Endothelial cell of umbilical vein (primary cell): ENCODE measurements at regions not wholly inside any gene's neighbourhood (a gene's known extent, or its start where the extent isn't known, plus 50 kb on each side); places are given as distances from the start of the nearest gene placed in this dataset.

ENCODE experiments used
- BruUV-seq: library from RNA; stranded (reverse); fragments of 400-500 nt; replicated peaks from 2 replicates; lab custom pipeline; 2021; lab: Mats Ljungman, UMichigan
- CTCF ChIA-PET: fragments of 300-600, 350-600 bp; sonication (Branson Sonifier 250); formaldehyde crosslinking; loops from one replicate; lab custom pipeline; 2021; ENCODE audit warnings: antibody characterized with exemption, inconsistent platforms; lab: Charles Lee
- POLR2A ChIA-PET: fragments of 300-600, 350-600 bp; sonication (Branson Sonifier 250); formaldehyde crosslinking; loops from one replicate; lab custom pipeline; 2021; ENCODE audit warnings: antibody characterized with exemption, inconsistent platforms; lab: Charles Lee
- DNase-seq: peaks from one replicate; pipeline ENCODE4 v3.0.0-alpha.2; 2011; ENCODE audit warnings: low read depth, low spot score
- FAIRE-seq: peaks from 2 replicates; lab custom pipeline; 2011; peaks lifted over from hg19 to GRCh38; lab: Jason Lieb, UNC
- H2AFZ ChIP-seq: 2 replicates; pipeline ENCODE4 v1.6.0; 2012; ENCODE audit warnings: low read depth, low read length, control low read depth, inconsistent platforms
- H3K27ac ChIP-seq: 2 replicates; pipeline ENCODE4 v1.5.1; 2011; ENCODE audit warnings: low read depth, mild to moderate bottlenecking, control low read depth, low read length, moderate library complexity; ENCODE audit not compliant: insufficient read depth
- H3K27me3 ChIP-seq, 2 experiments: 2 replicates each; pipeline versions ENCODE4 v1.6.0 to v1.6.1; 2011; ENCODE audit warnings: low read length in 2 of 2, mixed read lengths in 1 of 2; ENCODE audit not compliant: control insufficient read depth in 2 of 2, insufficient read depth in 2 of 2
- H3K36me3 ChIP-seq, 2 experiments: 2 replicates in 1 of 2; 3 replicates in 1 of 2; pipeline ENCODE4 v1.5.1; 2011; ENCODE audit warnings: low read length in 2 of 2, mild to moderate bottlenecking in 1 of 2, moderate library complexity in 1 of 2; ENCODE audit not compliant: control insufficient read depth in 2 of 2, insufficient read depth in 2 of 2; ENCODE audit errors: extremely low read depth in 1 of 2
- H3K4me1 ChIP-seq: 3 replicates; pipeline ENCODE4 v1.5.1; 2011; ENCODE audit warnings: mild to moderate bottlenecking, low read length; ENCODE audit not compliant: control insufficient read depth, insufficient read depth; ENCODE audit errors: extremely low read depth
- H3K4me2 ChIP-seq: 2 replicates; pipeline ENCODE4 v1.6.1; 2011; ENCODE audit warnings: low read length, control low read depth, mixed read lengths; ENCODE audit not compliant: insufficient read depth
- H3K4me3 ChIP-seq, 3 experiments: fragments of 200-600 bp in 1 of 3; sonication (generic), shearing (Covaris generic) in 1 of 3; replicated peaks in 1 of 3; 2 replicates each; pipeline ENCODE4 v1.5.1; 2011 to 2016; ENCODE audit warnings: control low read depth in 3 of 3, low read length in 3 of 3, mild to moderate bottlenecking in 2 of 3, inconsistent platforms in 1 of 3, low read depth in 1 of 3, moderate library complexity in 1 of 3; ENCODE audit not compliant: insufficient read depth in 1 of 3
- H3K79me2 ChIP-seq: 2 replicates; pipeline ENCODE4 v1.6.0; 2012; ENCODE audit warnings: low read length, inconsistent platforms; ENCODE audit not compliant: control insufficient read depth, insufficient read depth
- H3K9ac ChIP-seq: replicated peaks from 2 replicates; pipeline ENCODE3; 2011; ENCODE audit warnings: low read length, control low read depth; ENCODE audit not compliant: insufficient read depth; ENCODE audit errors: extremely low read depth
- H3K9me1 ChIP-seq: replicated peaks from 3 replicates; pipeline ENCODE4 v1.6.0; 2011; ENCODE audit warnings: mild to moderate bottlenecking, low read length; ENCODE audit not compliant: control insufficient read depth, insufficient read depth; ENCODE audit errors: extremely low read depth
- H3K9me3 ChIP-seq: replicated peaks from 2 replicates; pipeline ENCODE4 v1.5.1; 2012; ENCODE audit warnings: low read length, inconsistent platforms; ENCODE audit not compliant: control insufficient read depth, insufficient read depth
- H4K20me1 ChIP-seq: replicated peaks from 2 replicates; pipeline ENCODE3; 2011; ENCODE audit warnings: mild to moderate bottlenecking, low read length; ENCODE audit not compliant: control insufficient read depth, insufficient read depth; ENCODE audit errors: extremely low read depth
- EZH2 ChIP-seq: IDR thresholded peaks from 2 replicates; pipeline ENCODE4 v1.6.1; 2012; ENCODE audit warnings: borderline replicate concordance, low read depth, mild to moderate bottlenecking, moderate library complexity, low read length, inconsistent platforms; ENCODE audit not compliant: severe bottlenecking
- FOS ChIP-seq: IDR thresholded peaks from 2 replicates; pipeline ENCODE4 v1.6.1; 2011; ENCODE audit warnings: mild to moderate bottlenecking, low read length, moderate library complexity, borderline replicate concordance; ENCODE audit not compliant: insufficient read depth
- GATA2 ChIP-seq: IDR thresholded peaks from 2 replicates; pipeline ENCODE4 v1.7.0; 2011; ENCODE audit warnings: low read depth, mild to moderate bottlenecking, moderate library complexity, mixed read lengths, low read length; ENCODE audit not compliant: insufficient read length, insufficient read depth
- JUN ChIP-seq: IDR thresholded peaks from 2 replicates; pipeline ENCODE4 v1.6.1; 2011; ENCODE audit warnings: borderline replicate concordance, low read depth; ENCODE audit not compliant: insufficient read length, insufficient read depth
- MAX ChIP-seq: IDR thresholded peaks from 2 replicates; pipeline ENCODE4 v1.6.1; 2011; ENCODE audit not compliant: insufficient read depth, insufficient read length
- MYC ChIP-seq: IDR thresholded peaks from one replicate; pipeline ENCODE4 v1.6.1; 2011; ENCODE audit warnings: mild to moderate bottlenecking, low read depth, low read length
- POLR2A ChIP-seq: IDR thresholded peaks from 2 replicates; pipeline ENCODE4 v1.6.1; 2012; ENCODE audit warnings: low read depth, mild to moderate bottlenecking, control low read depth, low read length
- POLR2AphosphoS5 ChIP-seq: IDR thresholded peaks from 2 replicates; pipeline ENCODE4 v1.6.1; 2012; ENCODE audit warnings: low read depth, mild to moderate bottlenecking, control low read depth, low read length, moderate library complexity; ENCODE audit not compliant: insufficient read depth
- dilution Hi-C: fragments of 300-500 bp; cut with MboI; formaldehyde crosslinking; loops from one replicate; pipeline ENCODE4 v1.15.0; 2019; ENCODE audit warnings: low sequenced_read_pairs; ENCODE audit not compliant: extremely low pct_ligation_motif_present
- intact Hi-C: fragments of 100-400 bp; cut with micrococcal nuclease; formaldehyde crosslinking; loops from one replicate; pipeline ENCODE4 v1.10.0; 2022
- TF ChIP-seq, protein P1 (sequence below), 2 donors: IDR thresholded peaks; 1 replicate in 1 of 2; 2 replicates in 1 of 2; pipeline ENCODE4 v1.5.1; 2011; ENCODE audit warnings: low read length in 2 of 2, mild to moderate bottlenecking in 2 of 2, moderate library complexity in 2 of 2, control low read depth in 1 of 2, inconsistent platforms in 1 of 2, low read depth in 1 of 2; ENCODE audit not compliant: insufficient read depth in 1 of 2; ENCODE audit errors: extremely low read depth in 1 of 2

DNA sequence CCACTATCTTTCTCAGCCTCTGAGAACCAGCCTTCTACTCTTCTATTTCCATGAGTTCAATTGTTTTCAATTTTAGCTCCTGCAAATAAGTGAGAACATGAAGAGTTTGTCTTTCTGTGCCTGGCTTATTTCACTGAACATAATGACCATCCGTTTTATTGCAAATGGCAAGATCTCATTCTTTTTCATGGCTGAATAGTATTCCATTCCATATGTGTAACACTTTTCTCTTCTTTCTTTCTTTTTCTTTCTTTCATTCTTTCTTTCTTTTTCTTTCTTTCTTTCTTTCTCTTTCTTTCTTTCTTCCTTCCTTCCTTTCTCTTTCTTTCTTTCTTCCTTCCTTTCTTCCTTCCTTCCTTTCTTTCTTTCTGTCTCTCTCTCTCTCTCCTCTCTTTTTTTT is 228.7 kb downstream of the SHOX start:
- dilution Hi-C loops, result no loop called here
- POLR2A ChIA-PET, result no interaction called here
- no TSS peak for BruUV-seq

DNA sequence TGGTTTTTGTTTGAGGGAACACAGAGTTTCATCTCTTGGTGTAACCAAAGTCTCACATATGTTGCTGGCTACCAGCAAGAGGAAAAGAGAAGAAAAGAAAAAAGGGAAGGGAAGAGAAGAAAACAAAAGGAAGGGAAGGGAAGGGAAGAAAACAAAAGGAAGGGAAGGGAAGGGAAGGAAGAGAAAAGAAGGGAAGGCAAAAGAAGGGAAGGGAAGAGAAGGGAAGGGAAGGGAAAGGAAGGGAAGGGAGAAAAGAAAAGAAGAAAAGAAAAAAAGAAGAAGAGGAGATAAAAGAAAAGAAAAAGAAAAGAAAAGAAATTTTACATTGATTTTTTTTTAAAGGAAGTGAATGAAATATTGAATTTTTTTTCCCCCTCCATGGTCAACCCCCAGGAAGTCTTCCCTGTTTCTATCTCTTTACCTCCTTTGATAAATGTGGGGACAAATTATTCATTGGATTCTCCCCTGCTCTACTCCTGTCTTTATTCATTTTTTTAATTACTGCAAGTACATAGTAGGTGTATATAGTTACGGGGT is 228.0 kb downstream of the SHOX start:
- no peak overlapping the region for H3K4me3 ChIP-seq
- no peak overlapping the region for H2AFZ ChIP-seq
- H3K9me3 ChIP-seq, result no peaks in the 10 kb centered on the region
- no peak for FAIRE-seq
- H3K79me2 ChIP-seq, result no peaks in the 10 kb centered on the region
- no peaks in the 10 kb centered on the region for H3K4me1 ChIP-seq
- dilution Hi-C loops, result no loop called here
- H3K9ac ChIP-seq, result no peak overlapping the region
- no peaks in the 10 kb centered on the region for H3K36me3 ChIP-seq
- no peaks in the 10 kb centered on the region for H3K9me1 ChIP-seq
- TF ChIP-seq POLR2A, result no peak
- TF ChIP-seq JUN, result no peak
- no peak for TF ChIP-seq EZH2
- TF ChIP-seq, protein P1, sequence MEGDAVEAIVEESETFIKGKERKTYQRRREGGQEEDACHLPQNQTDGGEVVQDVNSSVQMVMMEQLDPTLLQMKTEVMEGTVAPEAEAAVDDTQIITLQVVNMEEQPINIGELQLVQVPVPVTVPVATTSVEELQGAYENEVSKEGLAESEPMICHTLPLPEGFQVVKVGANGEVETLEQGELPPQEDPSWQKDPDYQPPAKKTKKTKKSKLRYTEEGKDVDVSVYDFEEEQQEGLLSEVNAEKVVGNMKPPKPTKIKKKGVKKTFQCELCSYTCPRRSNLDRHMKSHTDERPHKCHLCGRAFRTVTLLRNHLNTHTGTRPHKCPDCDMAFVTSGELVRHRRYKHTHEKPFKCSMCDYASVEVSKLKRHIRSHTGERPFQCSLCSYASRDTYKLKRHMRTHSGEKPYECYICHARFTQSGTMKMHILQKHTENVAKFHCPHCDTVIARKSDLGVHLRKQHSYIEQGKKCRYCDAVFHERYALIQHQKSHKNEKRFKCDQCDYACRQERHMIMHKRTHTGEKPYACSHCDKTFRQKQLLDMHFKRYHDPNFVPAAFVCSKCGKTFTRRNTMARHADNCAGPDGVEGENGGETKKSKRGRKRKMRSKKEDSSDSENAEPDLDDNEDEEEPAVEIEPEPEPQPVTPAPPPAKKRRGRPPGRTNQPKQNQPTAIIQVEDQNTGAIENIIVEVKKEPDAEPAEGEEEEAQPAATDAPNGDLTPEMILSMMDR (IDR thresholded peaks at IDR 0.05; ENCODE audit: extremely low read depth in 1 of 2, insufficient read depth in 1 of 2, low read depth in 1 of 2, low read length in 2 of 2), result no peak
- TF ChIP-seq MAX, result no peak
- TF ChIP-seq FOS, result no peak
- TF ChIP-seq GATA2, result no peak
- TF ChIP-seq POLR2AphosphoS5, result no peak
- TF ChIP-seq MYC, result no peak
- H3K27me3 ChIP-seq, result no peaks in the 10 kb centered on the region
- BruUV-seq, result no TSS peak
- CTCF ChIA-PET, result no interaction called here
- DNase-seq, result no peak
- intact Hi-C loops, result no loop called here
- H3K27ac ChIP-seq, result no peak overlapping the region
- no peaks in the 10 kb centered on the region for H4K20me1 ChIP-seq
- POLR2A ChIA-PET, result no interaction called here
- no peak overlapping the region for H3K4me2 ChIP-seq

More for the DNA sequence above, 228.7 kb downstream of the SHOX start:
- intact Hi-C loops, result no loop called here
- FAIRE-seq (no peak), DNase-seq (no peak)
- Histone ChIP-seq H3K4me3 (no peak overlapping the region), H3K4me2 (no peak overlapping the region), H3K9ac (no peak overlapping the region), H2AFZ (no peak overlapping the region), H3K9me1 (no peaks in the 10 kb centered on the region), H3K9me3 (no peaks in the 10 kb centered on the region), H4K20me1 (no peaks in the 10 kb centered on the region), H3K27me3 (no peaks in the 10 kb centered on the region), H3K79me2 (no peaks in the 10 kb centered on the region), H3K4me1 (no peaks in the 10 kb centered on the region), H3K36me3 (no peaks in the 10 kb centered on the region), H3K27ac (no peak overlapping the region)
- CTCF ChIA-PET, result no interaction called here
- no peak for TF ChIP-seq POLR2A
- TF ChIP-seq, protein P1 (IDR thresholded peaks at IDR 0.05; ENCODE audit: extremely low read depth in 1 of 2, insufficient read depth in 1 of 2, low read depth in 1 of 2, low read length in 2 of 2), result no peak
- no peak for TF ChIP-seq EZH2
- TF ChIP-seq MYC, result no peak
